ENCODE measurements at regions not wholly inside any gene's neighbourhood (a gene's known extent, or its start where the extent isn't known, plus 50 kb on each side); places are given as distances from the start of the nearest gene placed in this dataset.

- TF ChIP-seq CHD1 (IDR thresholded peaks at IDR 0.05; ENCODE audit: low read depth, low read length) (no peak), POLR2AphosphoS2 (IDR thresholded peaks at IDR 0.05; ENCODE audit: low read depth, low read length) (0 out of 2 replicates have a peak, but pooled peaks have one; percentile 20), RUNX3 (IDR thresholded peaks at IDR 0.05; ENCODE audit: low read length) (no peak), SUPT20H (IDR thresholded peaks at IDR 0.05; ENCODE audit: borderline replicate concordance, control insufficient read depth, low read depth, low read length) (no peak), NFIC (IDR thresholded peaks at IDR 0.05; ENCODE audit: low read depth, low read length) (no peak), EP300 (IDR thresholded peaks at IDR 0.05; ENCODE audit: borderline replicate concordance in 1 of 2, control insufficient read depth in 1 of 2, low read depth in 2 of 2, low read length in 2 of 2) (no peak), POLR2A (IDR thresholded peaks at IDR 0.05; ENCODE audit: low read depth, low read length) (peak; percentile 82), TCF3 (IDR thresholded peaks at IDR 0.05; ENCODE audit: borderline replicate concordance, insufficient read depth, low read depth, low read length) (0 out of 2 replicates have a peak, but pooled peaks have one; percentile 9), ZNF217 (IDR thresholded peaks at IDR 0.05) (no peak), FOXM1 (IDR thresholded peaks at IDR 0.05; ENCODE audit: low read depth, low read length) (no peak), GATAD2B (conservative IDR thresholded peaks at IDR 0.05; ENCODE audit: low read depth) (peak; percentile 62), ZNF24 (IDR thresholded peaks at IDR 0.05) (no peak), NR2C2 (IDR thresholded peaks at IDR 0.05; ENCODE audit: borderline replicate concordance, control insufficient read depth, insufficient read length, low read depth) (no peak), TARDBP (IDR thresholded peaks at IDR 0.05; ENCODE audit: borderline replicate concordance) (no peak), SMC3 (IDR thresholded peaks at IDR 0.05; ENCODE audit: borderline replicate concordance, low read length) (no peak), CREM (IDR thresholded peaks at IDR 0.05; ENCODE audit: low read depth) (no peak), STAT3 (IDR thresholded peaks at IDR 0.05; ENCODE audit: low read depth, low read length) (no peak), LARP7 (IDR thresholded peaks at IDR 0.05) (no peak), ELK1 (IDR thresholded peaks at IDR 0.05; ENCODE audit: low read depth, low read length) (no peak), STAT1 (conservative IDR thresholded peaks at IDR 0.05) (0 out of 2 replicates have a peak, but pooled peaks have one; percentile 71), BRCA1 (IDR thresholded peaks at IDR 0.05; ENCODE audit: low read depth, low read length) (no peak), BCL11A (IDR thresholded peaks at IDR 0.05; ENCODE audit: low read depth, low read length) (no peak), RCOR1 (conservative IDR thresholded peaks at IDR 0.05; ENCODE audit: low read depth, low read length) (no peak), ETV6 (conservative IDR thresholded peaks at IDR 0.05 in 1 of 2, IDR thresholded peaks at IDR 0.05 in 1 of 2; ENCODE audit: borderline replicate concordance in 1 of 2, low read depth in 1 of 2) (0 out of 4 replicates have a peak, but pooled peaks of 1 of the 2 experiments have one; percentile 17), FOXK2 (IDR thresholded peaks at IDR 0.05) (no peak), HDAC6 (IDR thresholded peaks at IDR 0.05; ENCODE audit: unreplicated experiment) (no peak), CHD4 (IDR thresholded peaks at IDR 0.05) (no peak), ZNF274 (IDR thresholded peaks at IDR 0.05; ENCODE audit: insufficient read depth, insufficient read length) (no peak), NBN (IDR thresholded peaks at IDR 0.05) (no peak), EZH2 (IDR thresholded peaks at IDR 0.05; ENCODE audit: borderline replicate concordance, control insufficient read depth, low read depth, low read length) (no peak)
- TF ChIP-seq, protein P1, sequence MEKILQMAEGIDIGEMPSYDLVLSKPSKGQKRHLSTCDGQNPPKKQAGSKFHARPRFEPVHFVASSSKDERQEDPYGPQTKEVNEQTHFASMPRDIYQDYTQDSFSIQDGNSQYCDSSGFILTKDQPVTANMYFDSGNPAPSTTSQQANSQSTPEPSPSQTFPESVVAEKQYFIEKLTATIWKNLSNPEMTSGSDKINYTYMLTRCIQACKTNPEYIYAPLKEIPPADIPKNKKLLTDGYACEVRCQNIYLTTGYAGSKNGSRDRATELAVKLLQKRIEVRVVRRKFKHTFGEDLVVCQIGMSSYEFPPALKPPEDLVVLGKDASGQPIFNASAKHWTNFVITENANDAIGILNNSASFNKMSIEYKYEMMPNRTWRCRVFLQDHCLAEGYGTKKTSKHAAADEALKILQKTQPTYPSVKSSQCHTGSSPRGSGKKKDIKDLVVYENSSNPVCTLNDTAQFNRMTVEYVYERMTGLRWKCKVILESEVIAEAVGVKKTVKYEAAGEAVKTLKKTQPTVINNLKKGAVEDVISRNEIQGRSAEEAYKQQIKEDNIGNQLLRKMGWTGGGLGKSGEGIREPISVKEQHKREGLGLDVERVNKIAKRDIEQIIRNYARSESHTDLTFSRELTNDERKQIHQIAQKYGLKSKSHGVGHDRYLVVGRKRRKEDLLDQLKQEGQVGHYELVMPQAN (conservative IDR thresholded peaks at IDR 0.05), result no peak
Observed at GRCh38 chrX:2608638-2609430, 82.3 kb upstream of the CD99 start (continued).

Data from GM12878 (cell line).